ENCODE measurements at regions not wholly inside any gene's neighbourhood (a gene's known extent, or its start where the extent isn't known, plus 50 kb on each side); places are given as distances from the start of the nearest gene placed in this dataset.
"Not testable (repeated sequence)": the region's sequence is repeated elsewhere in the genome, so short reads cannot be mapped to it uniquely, and the experiment has no call there.

- H3K4me3 ChIP-seq (ENCODE audit: low read depth in 1 of 5, low read length in 5 of 5), result no peak overlapping the region
- H3K9me3 ChIP-seq (ENCODE audit: control insufficient read depth in 5 of 5, low read length in 5 of 5), result no peaks in the 10 kb centered on the region
- peaks cover 7 to 16% (median 13%) of the 10 kb centered on the region in 5 donors for H3K27me3 ChIP-seq (ENCODE audit: control insufficient read depth in 5 of 5, insufficient read depth in 4 of 5, low read length in 5 of 5)
- no peaks in the 10 kb centered on the region for H3K36me3 ChIP-seq (ENCODE audit: control insufficient read depth in 5 of 5, insufficient read depth in 5 of 5, low read length in 5 of 5)
- peaks cover 0 to under 1% (median 0%) of the 10 kb centered on the region in 5 donors for H3K4me1 ChIP-seq (ENCODE audit: control insufficient read depth in 5 of 5, insufficient read depth in 5 of 5, low read length in 5 of 5)
- H3K9ac ChIP-seq (ENCODE audit: low read length in 5 of 5), result no peak overlapping the region
- H3K27ac ChIP-seq (ENCODE audit: low read depth, low read length), result no peak overlapping the region
Observed at GRCh38 chr14:103230021-103230420, 104.0 kb upstream of the EIF5 start.

- Histone ChIP-seq H3K27ac (ENCODE audit: low read depth, low read length) (no peak overlapping the region), H3K9me3 (ENCODE audit: control insufficient read depth in 5 of 5, low read length in 5 of 5) (no peaks in the 10 kb centered on the region), H3K4me3 (ENCODE audit: low read depth in 1 of 5, low read length in 5 of 5) (no peak overlapping the region), H3K9ac (ENCODE audit: low read length in 5 of 5) (no peak overlapping the region), H3K4me1 (ENCODE audit: control insufficient read depth in 5 of 5, insufficient read depth in 5 of 5, low read length in 5 of 5) (peaks cover 0 to 7% (median 0%) of the 10 kb centered on the region in 5 donors), H3K27me3 (ENCODE audit: control insufficient read depth in 5 of 5, insufficient read depth in 4 of 5, low read length in 5 of 5) (peaks cover 7 to 13% (median 12%) of the 10 kb centered on the region in 5 donors), H3K36me3 (ENCODE audit: control insufficient read depth in 5 of 5, insufficient read depth in 5 of 5, low read length in 5 of 5) (no peaks in the 10 kb centered on the region)
Observed at GRCh38 chr14:103230658-103231334, 103.2 kb upstream of the EIF5 start.

DNA sequence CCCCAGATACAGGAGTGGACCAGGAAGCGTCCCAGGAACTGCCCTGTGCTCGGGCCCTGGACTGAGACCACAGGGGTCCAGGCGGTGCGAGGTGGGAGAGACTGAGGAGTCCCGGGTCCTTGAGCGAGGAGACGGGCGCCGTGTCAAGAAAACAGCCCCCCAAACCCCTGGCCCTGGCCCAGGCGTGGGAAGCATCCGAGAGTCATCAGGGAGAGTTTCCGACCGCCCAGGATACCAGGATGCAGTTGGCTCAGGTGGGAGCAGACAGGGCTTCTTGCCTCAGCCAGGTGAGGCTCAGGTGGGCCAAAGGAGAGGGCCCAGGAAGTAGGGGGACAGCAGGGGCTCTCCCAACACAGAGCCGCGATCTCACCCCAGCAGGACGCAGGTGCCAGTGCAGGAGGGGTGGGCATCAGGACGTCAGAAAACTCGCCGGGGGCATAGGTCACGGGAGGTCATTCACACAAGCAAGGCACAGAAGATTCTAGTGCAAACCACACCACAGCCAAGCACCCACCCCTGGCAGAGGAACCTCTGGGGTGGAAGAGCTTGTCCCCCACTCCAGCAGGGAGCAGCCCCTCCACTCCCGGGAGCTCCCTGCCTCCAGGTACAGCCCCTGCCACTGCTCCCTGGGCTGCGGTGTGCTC, 102.5 kb upstream of the EIF5 start:
- H3K27me3 ChIP-seq (ENCODE audit: control insufficient read depth in 5 of 5, insufficient read depth in 4 of 5, low read length in 5 of 5), result peaks cover 7 to 13% (median 8%) of the 10 kb centered on the region in 5 donors
- H3K27ac ChIP-seq (ENCODE audit: low read depth, low read length), result no peak overlapping the region
- H3K4me3 ChIP-seq (ENCODE audit: low read depth in 1 of 5, low read length in 5 of 5), result no peak overlapping the region
- H3K9me3 ChIP-seq (ENCODE audit: control insufficient read depth in 5 of 5, low read length in 5 of 5), result no peaks in the 10 kb centered on the region
- peaks cover 0 to 7% (median 0%) of the 10 kb centered on the region in 5 donors for H3K4me1 ChIP-seq (ENCODE audit: control insufficient read depth in 5 of 5, insufficient read depth in 5 of 5, low read length in 5 of 5)
- H3K9ac ChIP-seq (ENCODE audit: low read length in 5 of 5), result no peak overlapping the region
- no peaks in the 10 kb centered on the region for H3K36me3 ChIP-seq (ENCODE audit: control insufficient read depth in 5 of 5, insufficient read depth in 5 of 5, low read length in 5 of 5)

DNA sequence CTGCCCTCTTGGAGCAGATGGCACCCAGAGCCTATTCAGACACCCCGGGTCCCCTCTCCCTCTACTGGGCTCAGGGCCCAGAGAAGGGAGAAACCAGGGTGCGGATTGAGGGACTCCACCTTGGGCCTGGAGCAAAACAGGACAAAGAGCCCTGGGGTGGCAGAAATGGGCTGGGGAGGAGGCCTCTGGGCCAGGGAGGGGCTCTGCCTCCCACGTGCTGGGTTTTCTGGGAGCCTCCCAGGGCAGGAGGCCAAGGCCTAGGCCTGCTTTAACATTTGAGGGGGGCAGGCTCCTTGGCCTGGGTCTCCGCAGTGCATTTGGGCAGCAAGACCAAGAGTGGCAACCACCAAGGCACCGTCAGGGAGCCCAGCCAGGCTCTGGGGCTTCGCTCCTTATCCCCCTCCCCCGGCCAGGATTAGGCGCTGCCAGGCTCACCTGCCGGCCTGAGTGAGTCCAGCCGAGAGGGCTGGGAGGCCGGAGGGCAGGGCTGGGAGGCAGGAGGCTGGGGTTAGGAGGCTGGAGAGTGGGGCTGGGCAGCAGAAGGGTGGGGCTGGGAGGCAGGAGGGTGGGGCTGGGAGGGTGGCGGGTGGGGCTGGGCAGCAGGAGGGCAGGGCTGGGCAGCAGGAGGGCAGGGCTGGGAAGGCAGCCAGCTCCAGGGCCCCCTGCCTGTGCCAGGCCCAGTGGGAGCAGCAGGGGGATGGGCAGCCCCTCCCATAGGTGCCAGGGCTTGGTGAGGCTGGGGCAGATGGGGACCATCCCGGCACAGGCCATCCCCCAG, 101.8 kb upstream of the EIF5 start:
- H3K36me3 ChIP-seq (ENCODE audit: control insufficient read depth in 5 of 5, insufficient read depth in 5 of 5, low read length in 5 of 5), result no peaks in the 10 kb centered on the region
- peaks cover 5 to 12% (median 7%) of the 10 kb centered on the region in 5 donors for H3K27me3 ChIP-seq (ENCODE audit: control insufficient read depth in 5 of 5, insufficient read depth in 4 of 5, low read length in 5 of 5)
- no peak overlapping the region for H3K9ac ChIP-seq (ENCODE audit: low read length in 5 of 5)
- H3K27ac ChIP-seq (ENCODE audit: low read depth, low read length), result no peak overlapping the region
- H3K4me3 ChIP-seq (ENCODE audit: low read depth in 1 of 5, low read length in 5 of 5), result no peak overlapping the region
- H3K4me1 ChIP-seq (ENCODE audit: control insufficient read depth in 5 of 5, insufficient read depth in 5 of 5, low read length in 5 of 5), result peaks cover 0 to 7% (median 0%) of the 10 kb centered on the region in 5 donors
- H3K9me3 ChIP-seq (ENCODE audit: control insufficient read depth in 5 of 5, low read length in 5 of 5), result no peaks in the 10 kb centered on the region

DNA sequence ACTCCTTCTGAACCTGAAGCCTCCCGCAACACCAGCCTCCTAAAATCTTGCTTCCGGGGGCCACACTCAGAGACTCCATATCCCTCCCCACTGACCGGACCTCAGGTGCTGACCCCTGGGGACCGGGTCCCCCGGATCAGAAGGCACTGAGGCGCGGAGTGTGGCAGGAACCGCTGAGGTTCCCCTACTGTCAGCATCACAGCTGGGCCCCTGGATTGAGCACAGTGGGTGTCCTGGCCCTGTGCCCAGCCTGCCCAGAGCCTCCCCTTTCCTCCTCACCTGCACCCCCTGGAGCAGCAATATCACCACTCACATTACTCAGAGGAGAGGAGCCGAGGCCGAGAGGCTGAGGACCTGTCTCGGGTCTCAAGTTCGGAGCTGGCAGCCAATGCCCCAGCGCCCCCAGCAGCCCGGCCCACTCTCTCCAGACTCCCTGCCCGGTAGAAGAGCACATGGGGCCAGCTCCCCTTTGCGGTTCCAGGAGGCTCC, 101.2 kb upstream of the EIF5 start:
- Histone ChIP-seq H3K9me3 (ENCODE audit: control insufficient read depth in 5 of 5, low read length in 5 of 5) (no peaks in the 10 kb centered on the region), H3K9ac (ENCODE audit: low read length in 5 of 5) (no peak overlapping the region), H3K27ac (ENCODE audit: low read depth, low read length) (no peak overlapping the region), H3K27me3 (ENCODE audit: control insufficient read depth in 5 of 5, insufficient read depth in 4 of 5, low read length in 5 of 5) (peaks cover 5 to 8% (median 7%) of the 10 kb centered on the region in 5 donors), H3K36me3 (ENCODE audit: control insufficient read depth in 5 of 5, insufficient read depth in 5 of 5, low read length in 5 of 5) (no peaks in the 10 kb centered on the region), H3K4me3 (ENCODE audit: low read depth in 1 of 5, low read length in 5 of 5) (no peak overlapping the region), H3K4me1 (ENCODE audit: control insufficient read depth in 5 of 5, insufficient read depth in 5 of 5, low read length in 5 of 5) (peaks cover 0 to 7% (median 0%) of the 10 kb centered on the region in 5 donors)

DNA sequence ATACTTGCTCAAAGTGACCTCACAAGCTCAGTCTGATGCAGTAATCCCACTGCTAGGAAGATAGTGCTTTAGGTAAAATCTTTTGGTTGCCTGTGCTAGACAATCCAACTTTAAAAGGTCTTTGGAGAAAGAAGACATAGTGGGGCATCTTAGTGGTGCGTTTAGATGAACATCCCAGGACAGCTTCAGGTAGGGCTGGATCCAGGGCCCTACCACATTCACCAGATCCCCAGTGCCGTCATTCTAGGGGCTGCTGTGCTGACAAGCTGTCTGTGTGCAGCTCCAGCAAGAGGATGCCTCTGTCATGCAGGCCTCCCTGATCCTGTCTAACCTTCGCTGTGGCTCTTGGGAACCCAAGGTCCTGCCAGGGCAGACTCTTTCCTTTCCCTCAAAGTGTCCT, 100.7 kb upstream of the EIF5 start:
- Histone ChIP-seq H3K9me3 (ENCODE audit: control insufficient read depth in 5 of 5, low read length in 5 of 5) (peaks cover 0 to 3% (median 0%) of the 10 kb centered on the region in 5 donors), H3K27me3 (ENCODE audit: control insufficient read depth in 5 of 5, insufficient read depth in 4 of 5, low read length in 5 of 5) (peaks cover 5 to 8% (median 7%) of the 10 kb centered on the region in 5 donors), H3K36me3 (ENCODE audit: control insufficient read depth in 5 of 5, insufficient read depth in 5 of 5, low read length in 5 of 5) (no peaks in the 10 kb centered on the region), H3K9ac (ENCODE audit: low read length in 5 of 5) (no peak overlapping the region), H3K4me1 (ENCODE audit: control insufficient read depth in 5 of 5, insufficient read depth in 5 of 5, low read length in 5 of 5) (peaks cover 0 to 7% (median 0%) of the 10 kb centered on the region in 5 donors), H3K4me3 (ENCODE audit: low read depth in 1 of 5, low read length in 5 of 5) (no peak overlapping the region), H3K27ac (ENCODE audit: low read depth, low read length) (no peak overlapping the region)

GRCh38 chr14:103234826-103235225, 99.2 kb upstream of the EIF5 start:
- H3K36me3 ChIP-seq (ENCODE audit: control insufficient read depth in 5 of 5, insufficient read depth in 5 of 5, low read length in 5 of 5); H3K4me3 ChIP-seq (ENCODE audit: low read depth in 1 of 5, low read length in 5 of 5); H3K4me1 ChIP-seq (ENCODE audit: control insufficient read depth in 5 of 5, insufficient read depth in 5 of 5, low read length in 5 of 5); H3K9ac ChIP-seq (ENCODE audit: low read length in 5 of 5); H3K27ac ChIP-seq (ENCODE audit: low read depth, low read length); H3K27me3 ChIP-seq (ENCODE audit: control insufficient read depth in 5 of 5, insufficient read depth in 4 of 5, low read length in 5 of 5): not testable (repeated sequence)
- peaks cover 3 to 15% (median 5%) of the 10 kb centered on the region in 5 donors for H3K9me3 ChIP-seq (ENCODE audit: control insufficient read depth in 5 of 5, low read length in 5 of 5)

GRCh38 chr14:103235506-103235905, 98.5 kb upstream of the EIF5 start:
- H3K4me1 ChIP-seq (ENCODE audit: control insufficient read depth in 5 of 5, insufficient read depth in 5 of 5, low read length in 5 of 5); H3K4me3 ChIP-seq (ENCODE audit: low read depth in 1 of 5, low read length in 5 of 5); H3K27me3 ChIP-seq (ENCODE audit: control insufficient read depth in 5 of 5, insufficient read depth in 4 of 5, low read length in 5 of 5); H3K36me3 ChIP-seq (ENCODE audit: control insufficient read depth in 5 of 5, insufficient read depth in 5 of 5, low read length in 5 of 5); H3K27ac ChIP-seq (ENCODE audit: low read depth, low read length); H3K9ac ChIP-seq (ENCODE audit: low read length in 5 of 5): not testable (repeated sequence)
- H3K9me3 ChIP-seq (ENCODE audit: control insufficient read depth in 5 of 5, low read length in 5 of 5), result peaks cover 3 to 15% (median 5%) of the 10 kb centered on the region in 5 donors

DNA sequence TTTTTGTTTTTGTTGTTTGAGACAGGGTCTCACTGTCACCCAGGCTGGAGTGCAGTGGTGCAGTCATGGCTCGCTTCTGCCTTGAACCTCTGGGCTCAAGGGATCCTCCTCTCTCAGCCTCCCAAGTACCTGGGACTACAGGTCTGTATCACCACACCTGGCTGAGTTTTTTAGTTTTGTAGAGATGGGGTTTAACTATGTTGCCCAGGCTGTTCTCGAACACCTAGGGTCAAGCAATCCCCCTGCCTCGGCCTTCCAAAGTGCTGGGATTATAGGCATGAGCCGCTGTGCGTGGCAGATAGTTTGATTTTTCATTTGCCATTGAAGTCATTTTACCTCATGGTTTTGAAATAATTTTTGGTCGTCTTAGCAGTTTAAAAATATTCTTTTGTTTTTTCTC, 94.3 kb upstream of the EIF5 start:
- no peak overlapping the region for H3K4me3 ChIP-seq (ENCODE audit: low read depth in 1 of 5, low read length in 5 of 5)
- peaks cover 0 to 7% (median 0%) of the 10 kb centered on the region in 5 donors for H3K4me1 ChIP-seq (ENCODE audit: control insufficient read depth in 5 of 5, insufficient read depth in 5 of 5, low read length in 5 of 5)
- no peak overlapping the region for H3K27ac ChIP-seq (ENCODE audit: low read depth, low read length)
- peaks cover 0 to 2% (median 0%) of the 10 kb centered on the region in 5 donors for H3K27me3 ChIP-seq (ENCODE audit: control insufficient read depth in 5 of 5, insufficient read depth in 4 of 5, low read length in 5 of 5)
- no peak overlapping the region for H3K9ac ChIP-seq (ENCODE audit: low read length in 5 of 5)
- H3K36me3 ChIP-seq (ENCODE audit: control insufficient read depth in 5 of 5, insufficient read depth in 5 of 5, low read length in 5 of 5), result no peaks in the 10 kb centered on the region
- peaks cover 3 to 15% (median 5%) of the 10 kb centered on the region in 5 donors for H3K9me3 ChIP-seq (ENCODE audit: control insufficient read depth in 5 of 5, low read length in 5 of 5)

GRCh38 chr14:103241531-103241930, 92.5 kb upstream of the EIF5 start:
- no peaks in the 10 kb centered on the region for H3K36me3 ChIP-seq (ENCODE audit: control insufficient read depth in 5 of 5, insufficient read depth in 5 of 5, low read length in 5 of 5)
- no peak overlapping the region for H3K9ac ChIP-seq (ENCODE audit: low read length in 5 of 5)
- H3K27ac ChIP-seq (ENCODE audit: low read depth, low read length), result no peak overlapping the region
- H3K4me3 ChIP-seq (ENCODE audit: low read depth in 1 of 5, low read length in 5 of 5), result no peak overlapping the region
- peaks cover 0 to 2% (median 0%) of the 10 kb centered on the region in 5 donors for H3K27me3 ChIP-seq (ENCODE audit: control insufficient read depth in 5 of 5, insufficient read depth in 4 of 5, low read length in 5 of 5)
- H3K9me3 ChIP-seq (ENCODE audit: control insufficient read depth in 5 of 5, low read length in 5 of 5), result peaks cover 3 to 15% (median 5%) of the 10 kb centered on the region in 5 donors
- no peaks in the 10 kb centered on the region for H3K4me1 ChIP-seq (ENCODE audit: control insufficient read depth in 5 of 5, insufficient read depth in 5 of 5, low read length in 5 of 5)

Data from subcutaneous abdominal adipose tissue (tissue), 5 donors.